Spleen (tissue), 11 donors: ENCODE measurements at regions not wholly inside any gene's neighbourhood (a gene's known extent, or its start where the extent isn't known, plus 50 kb on each side); places are given as distances from the start of the nearest gene placed in this dataset.

Experiments used
- DNase-seq: peaks from one replicate; pipeline ENCODE4 v3.0.0-alpha.2; 2020
- H3K27ac ChIP-seq, 8 donors: fragments of 200-600 bp; sonication (generic) in 7 of 8; 1 replicate in 4 of 8; 2 replicates in 4 of 8; pipeline versions ENCODE4 v1.5.0 to v1.8.0; 2016 to 2021; ENCODE audit warnings: inconsistent platforms in 4 of 8, mild to moderate bottlenecking in 4 of 8, moderate library complexity in 1 of 8
- H3K27me3 ChIP-seq, 7 donors: fragments of 200-600 bp; sonication (generic) in 6 of 7; replicated peaks in 1 of 7; 1 replicate in 4 of 7; 2 replicates in 3 of 7; pipeline versions ENCODE4 v1.5.0 to v1.8.0; 2016 to 2021; ENCODE audit warnings: inconsistent platforms in 3 of 7, mild to moderate bottlenecking in 1 of 7
- H3K36me3 ChIP-seq, 6 donors: fragments of 200-600 bp; sonication (generic) in 5 of 6; 1 replicate in 4 of 6; 2 replicates in 2 of 6; pipeline versions ENCODE4 v1.5.0 to v1.8.0; 2016 to 2021; ENCODE audit warnings: inconsistent platforms in 2 of 6
- H3K4me1 ChIP-seq, 6 donors: fragments of 200-600 bp; sonication (generic) in 5 of 6; 1 replicate in 3 of 6; 2 replicates in 3 of 6; pipeline versions ENCODE4 v1.5.0 to v1.8.0; 2016 to 2021; ENCODE audit warnings: inconsistent platforms in 3 of 6
- H3K4me3 ChIP-seq, 8 donors: fragments of 200-600 bp; sonication (generic) in 7 of 8; 1 replicate in 4 of 8; 2 replicates in 4 of 8; pipeline versions ENCODE4 v1.5.0 to v1.8.0; 2016 to 2021; ENCODE audit warnings: inconsistent platforms in 4 of 8, mild to moderate bottlenecking in 4 of 8, moderate library complexity in 2 of 8
- H3K9me3 ChIP-seq, 8 donors: fragments of 200-600 bp; sonication (generic) in 7 of 8; 1 replicate in 4 of 8; 2 replicates in 4 of 8; pipeline versions ENCODE4 v1.5.0 to v1.8.0; 2016 to 2021; ENCODE audit warnings: inconsistent platforms in 4 of 8
- CTCF ChIP-seq, 11 experiments: fragments of 200-600 bp in 7 of 11; fragments of 450-650 bp in 4 of 11; sonication (generic) in 4 of 11; IDR thresholded peaks in 8 of 11; conservative IDR thresholded peaks in 3 of 11; 1 replicate in 7 of 11; 2 replicates in 4 of 11; pipeline versions ENCODE4 v1.4.0 to v1.8.0; 2016 to 2021; ENCODE audit warnings: antibody characterized with exemption in 11 of 11, inconsistent platforms in 4 of 11, mild to moderate bottlenecking in 1 of 11
- POLR2A ChIP-seq, 3 donors: fragments of 450-650 bp; IDR thresholded peaks; one replicate each; pipeline ENCODE4 v1.5.1; 2017; ENCODE audit warnings: antibody characterized with exemption in 3 of 3, mild to moderate bottlenecking in 1 of 3
- POLR2AphosphoS5 ChIP-seq, 3 donors: sonication (generic); formaldehyde crosslinking; IDR thresholded peaks; one replicate each; pipeline ENCODE4 v1.5.1; 2017; ENCODE audit warnings: antibody characterized with exemption in 3 of 3
- WGBS, 5 donors: extraction: QIAGEN DNeasy Blood & Tissue Kit in 3 of 5; methylation state at CpG; one replicate each; pipeline versions ENCODE4 v1.1.5 to v1.1.7; 2013 to 2018; 5-methylcytosine and 5-hydroxymethylcytosine counted together
- intact Hi-C: fragments of 100-400 bp; cut with DNase I; formaldehyde crosslinking; loops from one replicate; pipeline ENCODE4 v1.15.0; 2023; ENCODE audit warnings: low total_unique reads
- donor health status: healthy with polysubstance abuse.
- donor health status: DM: no; HTN: no; CAD: no; lungs with moderate emphysema.
- donor health status: DM: no; HTN: no; CAD: no.
- donor health status: Bipolar disorder and iron deficiency.
- donor health status: healthy.
- donor health status: DM: no; HTN: no; CAD: no.
- donor health status: DM: yes; HTN: yes; CAD: no.

GRCh38 chr6:125508793-125509192 is 207.0 kb upstream of the HDDC2 start:
- no peak for DNase-seq

GRCh38 chr6:125509477-125509876 is 207.7 kb upstream of the HDDC2 start:
- Histone ChIP-seq H3K27me3 (no peaks in the 10 kb centered on the region), H3K4me1 (peaks cover 0 to 3% (median 0%) of the 10 kb centered on the region in 6 donors), H3K4me3 (no peak overlapping the region), H3K9me3 (peaks cover 0 to 4% (median 0%) of the 10 kb centered on the region in 8 donors), H3K27ac (no peak overlapping the region), H3K36me3 (no peaks in the 10 kb centered on the region)
- DNase-seq: no peak
- intact Hi-C loops: no loop called here
- TF ChIP-seq POLR2AphosphoS5 (IDR thresholded peaks at IDR 0.05): no peak
- no peak for TF ChIP-seq CTCF (IDR thresholded peaks at IDR 0.05 in 8 of 11, conservative IDR thresholded peaks at IDR 0.05 in 3 of 11)
- WGBS, 5 donors: 71 to 80% (median 75%) methylated on average over 2 of the region's 2 CpGs

More at GRCh38 chr6:125508793-125509192, 207.0 kb upstream of the HDDC2 start:
- WGBS, 5 donors: 61 to 85% (median 78%) methylated on average over 1 of the region's 1 CpG
- Histone ChIP-seq H3K4me3 (no peak overlapping the region), H3K27ac (no peak overlapping the region), H3K27me3 (no peaks in the 10 kb centered on the region), H3K4me1 (peaks cover 0 to 3% (median 0%) of the 10 kb centered on the region in 6 donors), H3K36me3 (no peaks in the 10 kb centered on the region), H3K9me3 (peaks cover 0 to under 1% (median 0%) of the 10 kb centered on the region in 8 donors)
- TF ChIP-seq CTCF (IDR thresholded peaks at IDR 0.05 in 8 of 11, conservative IDR thresholded peaks at IDR 0.05 in 3 of 11): no peak
- no peak for TF ChIP-seq POLR2A (IDR thresholded peaks at IDR 0.05)
- no peak for TF ChIP-seq POLR2AphosphoS5 (IDR thresholded peaks at IDR 0.05)
- intact Hi-C loops: no loop called here

- 82 to 94% (median 85%) methylated on average over 2 of the region's 2 CpGs for WGBS, 5 donors
- no peak overlapping the region for H3K27ac ChIP-seq
- no peak for DNase-seq
- H3K4me1 ChIP-seq: peaks cover 0 to 3% (median 0%) of the 10 kb centered on the region in 6 donors
- peaks cover 0 to 4% (median 0%) of the 10 kb centered on the region in 8 donors for H3K9me3 ChIP-seq
- H3K36me3 ChIP-seq: no peaks in the 10 kb centered on the region
- TF ChIP-seq CTCF (IDR thresholded peaks at IDR 0.05 in 8 of 11, conservative IDR thresholded peaks at IDR 0.05 in 3 of 11): no peak
- intact Hi-C loops: no loop called here
- H3K27me3 ChIP-seq: no peaks in the 10 kb centered on the region
- no peak overlapping the region for H3K4me3 ChIP-seq
Observed at GRCh38 chr6:125510405-125510804, 208.6 kb upstream of the HDDC2 start.

GRCh38 chr6:125511809-125512396 is 210.1 kb upstream of the HDDC2 start:
- no peak for DNase-seq
- no peak overlapping the region for H3K4me3 ChIP-seq
- H3K27ac ChIP-seq: no peak overlapping the region
- no peaks in the 10 kb centered on the region for H3K27me3 ChIP-seq
- intact Hi-C loops: no loop called here
- H3K4me1 ChIP-seq: peaks cover 0 to 3% (median 0%) of the 10 kb centered on the region in 6 donors
- WGBS, 5 donors: 70 to 96% (median 88%) methylated on average over 2 of the region's 2 CpGs
- TF ChIP-seq POLR2A (IDR thresholded peaks at IDR 0.05) (no peak), POLR2AphosphoS5 (IDR thresholded peaks at IDR 0.05) (no peak), CTCF (IDR thresholded peaks at IDR 0.05 in 8 of 11, conservative IDR thresholded peaks at IDR 0.05 in 3 of 11) (no peak)
- peaks cover 0 to 12% (median 4%) of the 10 kb centered on the region in 8 donors for H3K9me3 ChIP-seq
- no peaks in the 10 kb centered on the region for H3K36me3 ChIP-seq
